SH-SY5Y (cell line): ENCODE measurements at regions not wholly inside any gene's neighbourhood (a gene's known extent, or its start where the extent isn't known, plus 50 kb on each side); places are given as distances from the start of the nearest gene placed in this dataset.

Experiments used
- GATA2 ChIP-seq: IDR thresholded peaks from 2 replicates; pipeline ENCODE4 v1.6.1; 2011; ENCODE audit warnings: mild to moderate bottlenecking, low read depth, low read length
- GATA3 ChIP-seq: IDR thresholded peaks from 2 replicates; pipeline ENCODE4 v1.6.1; 2011; ENCODE audit warnings: low read depth, mild to moderate bottlenecking, low read length, moderate library complexity

DNA sequence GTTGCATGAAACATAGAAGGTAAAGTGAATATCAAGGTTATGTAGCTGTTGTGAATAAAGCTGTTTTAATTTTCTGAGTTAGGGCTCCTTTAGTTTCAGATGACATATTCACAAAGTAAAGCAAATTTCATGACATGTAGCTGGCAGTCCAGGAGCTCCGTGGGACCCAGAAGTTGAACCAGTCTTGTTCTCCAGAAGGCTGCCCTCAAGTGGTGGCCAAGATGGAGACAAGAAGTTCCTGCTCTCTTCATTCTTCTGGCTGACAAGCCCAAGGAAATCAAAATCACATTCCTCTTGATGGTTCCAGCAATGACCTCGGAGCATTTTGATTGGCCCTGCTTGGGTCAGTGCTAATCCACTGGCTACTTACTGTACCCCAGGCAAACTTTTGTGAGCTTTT, 128.7 kb downstream of the LIG4 start:
- no peak for TF ChIP-seq GATA3
- TF ChIP-seq GATA2, result no peak
